ENCODE measurements at regions not wholly inside any gene's neighbourhood (a gene's known extent, or its start where the extent isn't known, plus 50 kb on each side); places are given as distances from the start of the nearest gene placed in this dataset.

DNA sequence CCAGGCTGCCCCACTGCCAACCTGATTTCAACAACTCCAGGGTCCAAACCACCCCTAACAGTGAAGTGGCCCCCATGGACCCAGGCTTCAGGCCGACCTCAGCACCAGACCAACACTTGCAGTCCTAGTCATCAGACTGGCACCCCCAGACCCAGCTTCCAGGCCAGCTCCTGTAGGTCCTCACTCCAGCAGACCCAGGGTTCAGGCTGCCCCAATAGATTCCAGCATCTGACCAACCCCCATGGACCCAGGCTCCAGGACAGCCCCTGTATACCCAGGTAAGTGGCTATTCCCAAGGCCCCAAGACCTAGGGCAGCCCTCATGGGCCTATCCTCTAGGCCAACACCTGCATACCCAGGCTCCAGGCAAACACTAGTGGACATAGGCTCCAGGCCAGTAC is 193.8 kb upstream of the OBI1 start:
- TF ChIP-seq EMX1 (CRISPR knock-in tag; IDR thresholded peaks at IDR 0.05): no peak
- TF ChIP-seq CTCF (IDR thresholded peaks at IDR 0.05): no peak
- no peak for TF ChIP-seq FOXJ3 (CRISPR knock-in tag; IDR thresholded peaks at IDR 0.05; ENCODE audit: borderline replicate concordance)
- TF ChIP-seq MXD4 (CRISPR knock-in tag; IDR thresholded peaks at IDR 0.05; ENCODE audit: borderline replicate concordance): no peak
